GM18502 (cell line): ENCODE measurements at regions not wholly inside any gene's neighbourhood (a gene's known extent, or its start where the extent isn't known, plus 50 kb on each side); places are given as distances from the start of the nearest gene placed in this dataset.
A peak's percentile ranks its signal among the peaks of the same experiment; 100 is the strongest.
"Not testable (repeated sequence)": the region's sequence is repeated elsewhere in the genome, so short reads cannot be mapped to it uniquely, and the experiment has no call there.

Source experiments
- ATAC-seq: cut with Tn5 transposase; IDR thresholded peaks from one replicate; pipeline ENCODE4 v1.9.1; 2021; ENCODE audit warnings: mild to moderate bottlenecking; ENCODE audit not compliant: unreplicated experiment, poor library complexity

DNA sequence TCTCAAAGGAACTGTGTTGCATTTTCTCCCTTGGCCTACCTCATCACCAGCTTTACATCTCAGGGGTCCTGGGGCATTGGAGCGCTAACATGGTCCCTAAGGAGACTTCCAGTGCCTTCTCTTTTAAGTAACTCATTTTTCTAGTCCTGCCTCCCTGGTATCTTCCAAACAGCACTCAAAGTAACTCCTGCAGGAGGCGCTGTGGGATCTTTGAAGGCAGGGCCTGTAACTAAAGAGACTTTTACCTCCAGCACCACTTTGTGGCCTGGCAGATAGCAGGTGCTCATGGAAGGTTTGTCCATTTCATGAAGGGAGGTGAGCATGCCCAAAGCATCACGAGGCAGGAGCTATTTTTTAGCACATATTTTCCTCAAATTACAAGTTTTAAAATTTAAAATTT lies 411.0 kb upstream of the GYPC start:
- ATAC-seq, result peak; percentile 74

DNA sequence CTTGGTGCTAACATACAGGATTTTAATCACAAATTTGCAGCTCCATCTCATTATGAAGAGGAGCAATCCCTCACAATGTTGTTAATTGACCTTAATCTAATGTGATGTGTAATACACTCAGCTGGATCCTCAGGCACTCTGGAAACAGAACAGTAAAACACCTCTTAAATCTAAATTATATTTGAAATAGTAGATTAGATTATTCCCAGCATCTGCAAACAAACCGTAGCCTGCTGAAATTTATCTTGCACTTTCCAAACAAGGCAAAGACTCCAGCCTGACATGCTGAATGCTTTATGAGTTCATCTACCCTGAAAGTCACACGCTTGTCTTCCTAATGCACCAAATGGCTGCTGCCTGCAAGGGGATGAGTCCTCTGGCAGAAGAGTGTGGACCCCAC lies 402.3 kb upstream of the GYPC start:
- no peak for ATAC-seq

DNA sequence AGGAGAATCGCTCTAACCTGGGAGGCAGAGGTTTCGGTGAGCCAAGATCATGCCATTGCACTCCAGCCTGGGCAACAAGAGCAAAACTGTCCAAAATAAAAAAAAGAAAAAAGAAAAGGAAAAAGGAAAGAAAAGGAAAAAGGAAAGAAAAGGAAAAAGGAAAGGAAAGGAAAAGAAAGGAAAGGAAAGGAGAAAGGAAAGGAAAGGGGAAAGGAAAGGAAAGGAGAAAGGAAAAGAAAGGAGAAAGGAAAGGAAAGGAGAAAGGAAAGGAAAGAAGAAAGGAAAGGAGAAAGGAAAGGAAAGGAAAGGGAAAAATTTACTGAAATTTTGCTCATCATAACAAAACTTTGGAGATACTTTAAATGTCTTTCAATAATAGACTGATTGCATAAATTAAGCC lies 391.3 kb upstream of the GYPC start:
- no peak for ATAC-seq

DNA sequence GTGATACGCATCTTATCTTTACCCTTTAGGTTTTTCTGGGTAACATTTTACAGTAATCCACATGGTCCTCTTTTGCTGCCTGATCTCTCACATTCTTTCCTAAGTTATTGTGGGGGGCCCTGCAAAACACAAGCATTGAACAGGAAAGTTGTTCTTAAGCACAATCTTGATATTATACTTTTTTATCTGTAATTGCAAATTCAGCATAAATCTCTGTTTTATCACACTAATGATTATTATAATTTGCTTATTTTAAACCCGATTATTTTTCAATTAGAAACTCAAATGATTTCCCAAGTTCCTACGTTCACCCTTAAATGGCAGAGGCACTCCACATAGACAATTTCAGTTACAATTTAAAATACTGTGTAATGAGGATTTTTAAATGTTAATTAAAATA lies 386.0 kb upstream of the GYPC start:
- no peak for ATAC-seq

DNA sequence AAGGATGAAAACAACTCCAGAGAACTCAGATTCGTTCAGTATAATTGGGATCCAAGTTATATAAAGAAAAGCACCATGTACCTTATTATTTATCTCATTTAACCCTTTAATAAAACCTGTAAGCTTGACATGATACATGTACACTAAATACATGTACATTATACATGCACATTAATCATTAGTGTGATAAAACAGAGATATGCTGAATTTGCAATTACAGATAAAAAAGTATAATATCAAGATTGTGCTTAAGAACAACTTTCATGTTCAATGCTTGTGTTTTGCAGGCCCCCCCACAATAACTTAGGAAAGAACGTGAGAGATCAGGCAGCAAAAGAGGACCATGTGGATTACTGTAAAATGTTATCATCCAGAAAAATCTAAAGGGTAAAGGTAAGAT lies 385.4 kb upstream of the GYPC start:
- no peak for ATAC-seq

DNA sequence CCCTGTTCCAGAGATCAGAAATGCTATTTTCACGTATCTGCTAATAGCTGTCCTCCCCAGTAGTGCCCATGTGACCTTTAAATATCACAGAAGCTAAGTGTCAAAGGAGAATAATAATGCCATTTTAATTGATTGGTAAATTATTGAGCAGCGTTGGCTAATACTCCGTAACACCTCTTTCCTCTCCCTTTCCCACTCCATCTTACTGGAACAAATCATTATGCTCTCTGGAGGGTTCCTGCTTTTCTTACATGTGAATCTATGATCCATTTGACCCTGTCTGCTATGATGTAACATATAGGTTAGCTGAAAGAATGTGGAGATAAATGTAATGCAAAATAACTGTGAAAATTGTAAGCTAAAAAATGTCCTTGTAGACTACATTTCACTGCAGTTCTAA lies 383.6 kb upstream of the GYPC start:
- no peak for ATAC-seq

DNA sequence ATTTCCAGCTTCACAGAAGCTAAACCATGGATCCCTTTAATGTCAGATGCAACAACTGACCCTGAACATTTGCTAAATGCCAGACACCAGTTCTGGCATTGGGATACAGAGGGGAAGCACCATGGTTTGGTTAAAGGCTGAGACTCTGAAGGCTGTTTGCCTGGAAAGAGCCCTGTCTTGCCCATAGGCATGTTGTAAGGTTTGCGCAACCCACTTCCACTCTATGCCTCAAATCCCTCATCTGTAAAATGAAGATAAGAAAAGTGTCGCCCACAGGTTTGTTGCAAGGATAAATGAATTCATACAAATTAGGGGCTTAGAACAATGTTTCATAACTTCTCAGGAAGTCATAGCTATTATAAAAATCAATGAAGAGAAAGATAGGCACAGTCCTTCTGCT lies 380.9 kb upstream of the GYPC start:
- ATAC-seq, result no peak

DNA sequence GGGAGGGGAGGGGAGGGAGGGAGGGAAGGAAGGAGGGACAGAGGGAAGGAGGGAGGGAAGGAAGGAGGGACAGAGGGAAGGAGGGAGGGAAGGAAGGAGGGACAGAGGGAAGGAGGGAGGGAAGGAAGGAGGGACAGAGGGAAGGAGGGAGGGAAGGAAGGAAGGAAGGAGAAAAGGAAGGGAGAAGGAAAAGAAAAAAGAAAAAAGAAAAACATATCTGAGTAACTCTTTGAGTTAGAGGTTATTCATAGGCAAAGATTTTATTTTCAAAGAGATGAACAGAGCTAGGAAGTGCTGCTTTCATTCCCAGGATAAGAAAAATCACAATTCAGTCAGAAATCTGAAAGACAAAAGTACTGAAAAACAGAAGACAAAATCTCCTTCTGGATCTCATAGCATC lies 379.7 kb upstream of the GYPC start:
- not testable (repeated sequence) for ATAC-seq

DNA sequence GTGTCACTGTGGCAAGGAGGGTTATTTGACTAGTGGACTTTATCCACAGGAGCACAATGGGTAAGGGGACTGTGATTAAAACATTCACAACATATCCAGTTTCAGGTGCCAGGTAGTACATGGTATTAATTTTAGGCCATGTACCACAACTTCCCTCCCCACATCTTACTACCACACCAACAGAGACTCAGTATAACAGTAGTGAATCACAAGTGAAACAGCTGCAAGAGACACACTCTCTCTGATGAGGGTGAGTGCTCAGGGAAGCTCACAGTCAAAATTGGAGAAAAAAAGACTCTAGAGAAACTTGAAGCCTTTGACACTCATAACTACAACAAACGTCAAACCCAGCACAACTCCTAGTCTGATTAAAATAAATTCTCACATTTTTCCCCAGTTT lies 367.6 kb upstream of the GYPC start:
- no peak for ATAC-seq

DNA sequence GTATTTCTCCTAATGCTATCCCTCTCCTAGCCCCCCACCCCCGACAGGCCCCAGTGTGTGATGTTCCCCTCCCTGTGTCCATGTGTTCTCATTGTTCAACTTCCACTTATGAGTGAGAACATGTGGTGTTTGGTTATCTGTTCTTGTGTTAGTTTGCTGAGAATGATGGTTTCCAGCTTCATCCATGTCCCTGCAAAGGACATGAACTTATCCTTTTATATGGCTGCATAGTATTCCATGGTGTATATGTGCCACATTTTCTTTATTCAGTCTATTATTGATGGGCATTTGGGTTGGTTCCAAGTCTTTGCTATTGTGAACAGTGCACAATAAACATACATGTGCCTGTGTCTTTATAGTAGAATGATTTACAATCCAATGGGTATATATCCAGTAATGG lies 362.0 kb upstream of the GYPC start:
- ATAC-seq, result not testable (repeated sequence)

DNA sequence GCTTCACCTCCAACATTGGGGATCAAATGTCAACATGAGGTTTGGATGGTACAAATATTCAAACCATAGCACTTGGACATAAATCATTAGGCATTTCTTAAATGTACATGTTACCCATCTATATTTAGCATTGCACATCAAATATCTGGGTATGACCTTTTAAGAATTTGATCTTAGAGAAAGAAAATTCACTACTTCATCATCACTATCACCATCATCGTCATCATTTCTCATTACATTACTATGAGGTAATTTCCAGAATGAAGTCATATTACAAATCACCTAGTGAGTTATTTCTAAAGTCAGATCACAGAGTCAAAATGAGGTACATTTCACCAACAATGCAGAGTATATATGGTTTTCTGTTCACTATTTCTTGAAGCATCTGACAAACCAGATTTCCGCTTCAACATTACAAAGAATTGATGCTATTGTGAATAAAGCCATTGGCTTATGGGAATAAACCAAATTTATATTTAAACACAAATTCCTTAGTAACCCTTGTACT lies 356.4 kb upstream of the GYPC start:
- ATAC-seq, result no peak

DNA sequence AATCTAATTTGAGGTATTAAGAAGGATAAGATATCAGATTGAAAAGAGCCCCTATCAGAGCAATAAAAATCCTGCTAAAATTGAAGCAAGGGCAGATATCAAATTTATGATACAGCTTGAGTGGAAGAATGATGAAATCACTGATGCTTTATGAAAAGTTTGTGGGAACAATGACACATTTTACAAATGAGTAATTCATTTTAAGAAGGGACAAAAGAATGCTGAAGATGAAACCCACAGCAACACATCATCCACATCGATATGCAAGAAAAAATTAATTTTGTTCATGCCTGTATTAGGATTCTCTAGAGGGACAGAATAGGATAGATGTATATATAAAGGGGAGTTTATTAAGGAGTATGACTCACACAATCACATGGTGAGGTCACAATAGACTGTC lies 355.6 kb upstream of the GYPC start:
- no peak for ATAC-seq

DNA sequence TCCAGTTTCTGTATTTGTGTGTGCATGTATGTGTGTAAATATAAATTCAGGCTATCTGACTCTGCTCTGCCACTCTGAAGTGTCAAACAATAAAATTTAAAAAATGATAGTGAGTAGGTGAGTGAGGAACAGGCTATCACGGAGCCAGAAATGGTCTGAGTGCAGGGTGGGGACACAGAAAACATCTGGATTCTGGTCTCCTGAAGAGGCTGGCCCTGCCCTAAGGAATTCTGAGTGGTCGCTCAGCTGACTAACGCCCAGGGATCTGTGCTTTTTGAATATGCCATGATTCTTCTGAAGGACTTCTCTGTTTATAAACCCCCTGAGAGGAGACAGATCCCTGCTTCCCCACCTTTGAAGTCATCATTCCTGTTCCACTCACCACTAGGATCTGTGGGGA lies 353.9 kb upstream of the GYPC start:
- no peak for ATAC-seq

DNA sequence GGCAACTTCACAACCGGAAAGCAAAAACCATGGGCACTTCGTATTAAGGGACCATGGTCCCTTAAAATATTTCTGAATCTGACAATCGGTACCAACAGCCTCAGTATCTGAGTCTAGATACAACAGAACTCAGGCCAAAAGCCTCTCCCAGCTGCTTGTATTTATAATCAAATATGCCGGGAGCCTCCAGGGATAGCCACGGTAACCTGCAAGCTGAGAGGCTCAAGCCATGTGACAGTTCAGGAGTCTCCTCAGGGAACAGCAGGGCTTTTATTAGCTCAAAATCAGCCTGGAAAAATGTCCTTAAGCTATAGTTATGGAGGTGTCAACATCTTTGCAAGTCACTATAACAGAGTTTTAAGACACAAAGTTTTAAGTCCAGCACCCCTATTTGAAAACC lies 352.8 kb upstream of the GYPC start:
- ATAC-seq, result no peak

DNA sequence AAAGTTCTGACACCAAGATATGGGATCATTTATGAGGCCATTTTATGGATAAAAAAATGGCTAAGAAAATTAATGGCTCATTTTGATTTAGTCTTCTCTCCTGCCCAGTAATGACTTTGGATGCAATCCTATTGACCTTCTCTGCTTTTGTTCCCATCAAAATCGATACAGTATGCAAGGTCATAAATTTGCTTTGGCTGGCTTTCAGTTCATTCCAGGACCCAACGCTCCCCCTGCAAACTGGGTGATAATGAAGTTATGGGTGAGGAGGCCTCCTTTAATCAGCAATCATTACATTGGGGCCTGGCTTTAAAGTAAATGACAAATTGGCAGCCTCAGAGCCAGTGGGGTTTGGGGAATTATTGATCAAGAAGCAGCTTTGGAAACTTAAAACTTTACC lies 351.8 kb upstream of the GYPC start:
- ATAC-seq, result no peak

DNA sequence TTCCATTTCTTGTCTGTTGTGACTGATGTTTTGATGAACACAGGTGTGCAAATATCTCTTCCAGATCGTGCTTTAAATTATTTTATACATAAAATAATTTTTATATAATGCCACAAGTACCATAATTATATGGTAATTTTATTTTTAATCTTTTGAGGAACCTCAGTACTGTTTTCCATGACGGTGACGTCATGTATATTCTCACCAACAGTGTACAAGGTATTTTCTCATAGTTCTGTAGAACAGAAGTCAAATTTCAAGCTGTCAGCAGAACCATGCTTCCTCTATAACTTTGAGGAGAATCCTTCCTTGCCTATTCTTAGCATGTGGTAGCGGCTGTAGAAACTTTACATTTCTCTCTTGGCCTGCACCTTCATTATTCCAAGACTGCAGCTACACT lies 349.4 kb upstream of the GYPC start:
- ATAC-seq, result no peak

DNA sequence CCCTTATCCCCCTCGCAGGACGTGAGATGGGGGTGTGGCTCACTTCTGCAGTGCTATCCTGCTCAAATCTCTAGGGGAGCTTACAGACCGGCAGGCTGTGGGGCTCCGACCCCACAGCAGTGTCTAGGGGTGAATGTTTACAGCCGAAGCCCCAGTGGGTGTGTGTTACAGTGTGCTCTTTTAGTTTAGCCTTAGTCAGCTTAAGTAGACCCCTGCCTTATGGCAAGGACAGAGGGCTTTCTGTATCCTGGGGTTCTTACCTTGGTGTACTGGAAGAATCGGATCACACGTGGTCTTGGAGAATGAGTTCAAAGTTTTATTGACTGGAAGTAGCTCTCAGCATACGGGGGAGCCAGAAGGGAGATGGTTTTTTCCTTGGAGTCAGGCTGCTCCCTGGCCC lies 348.2 kb upstream of the GYPC start:
- no peak for ATAC-seq

DNA sequence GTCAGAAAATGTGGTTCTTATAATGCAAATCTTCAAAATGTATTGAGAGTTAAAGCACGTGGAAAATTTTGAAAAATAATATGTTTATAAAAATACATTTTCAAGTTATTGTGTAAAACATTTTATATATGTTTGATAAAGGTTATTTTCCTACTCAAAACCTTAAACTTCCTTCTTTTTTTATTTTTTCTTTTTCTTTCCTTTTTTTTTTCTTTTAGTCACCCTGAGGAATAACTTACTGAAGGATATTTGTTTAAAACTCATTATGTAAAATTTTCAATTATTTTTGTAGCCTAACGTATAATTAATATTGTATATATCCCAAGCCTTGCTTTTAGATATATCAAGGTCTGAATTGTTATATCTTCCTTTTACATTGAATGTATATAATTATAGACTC lies 346.8 kb upstream of the GYPC start:
- ATAC-seq, result no peak

DNA sequence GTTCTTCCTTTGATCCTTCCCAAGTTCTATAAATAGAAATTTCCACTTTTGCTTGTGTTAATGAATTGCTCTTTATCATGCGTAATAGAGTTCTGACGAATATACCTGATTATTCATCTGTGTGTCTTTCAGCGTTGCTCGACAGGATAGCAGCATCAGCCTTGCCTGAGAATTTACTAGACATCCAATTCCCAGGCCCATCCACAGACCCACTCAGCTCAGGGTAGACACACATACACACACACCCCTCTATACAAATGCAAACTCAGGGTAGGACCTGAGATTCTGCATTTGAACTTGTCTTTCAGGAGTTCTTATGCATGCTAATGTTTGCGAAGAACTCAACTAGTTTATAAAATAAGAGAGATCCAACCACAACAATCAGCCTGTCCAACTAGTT lies 343.4 kb upstream of the GYPC start:
- ATAC-seq, result no peak

DNA sequence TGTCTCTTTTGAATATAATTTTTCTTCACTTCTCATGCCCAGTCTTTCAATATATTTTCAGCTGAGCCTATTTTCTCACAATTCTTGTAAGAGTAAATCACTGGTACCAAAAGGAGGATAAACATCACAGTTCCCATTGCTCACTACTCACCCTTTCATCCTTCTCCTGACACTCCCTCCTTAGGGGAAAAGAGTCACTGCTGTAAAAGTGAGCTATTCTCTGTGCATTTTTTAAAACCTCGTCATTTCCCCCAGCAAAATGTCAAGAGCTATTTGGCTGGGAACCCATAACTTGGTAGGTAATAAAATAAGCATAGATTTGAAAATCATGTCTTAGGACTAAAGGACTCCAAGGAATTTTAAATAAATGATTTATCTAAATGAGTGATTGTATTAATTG lies 340.1 kb upstream of the GYPC start:
- ATAC-seq, result no peak

DNA sequence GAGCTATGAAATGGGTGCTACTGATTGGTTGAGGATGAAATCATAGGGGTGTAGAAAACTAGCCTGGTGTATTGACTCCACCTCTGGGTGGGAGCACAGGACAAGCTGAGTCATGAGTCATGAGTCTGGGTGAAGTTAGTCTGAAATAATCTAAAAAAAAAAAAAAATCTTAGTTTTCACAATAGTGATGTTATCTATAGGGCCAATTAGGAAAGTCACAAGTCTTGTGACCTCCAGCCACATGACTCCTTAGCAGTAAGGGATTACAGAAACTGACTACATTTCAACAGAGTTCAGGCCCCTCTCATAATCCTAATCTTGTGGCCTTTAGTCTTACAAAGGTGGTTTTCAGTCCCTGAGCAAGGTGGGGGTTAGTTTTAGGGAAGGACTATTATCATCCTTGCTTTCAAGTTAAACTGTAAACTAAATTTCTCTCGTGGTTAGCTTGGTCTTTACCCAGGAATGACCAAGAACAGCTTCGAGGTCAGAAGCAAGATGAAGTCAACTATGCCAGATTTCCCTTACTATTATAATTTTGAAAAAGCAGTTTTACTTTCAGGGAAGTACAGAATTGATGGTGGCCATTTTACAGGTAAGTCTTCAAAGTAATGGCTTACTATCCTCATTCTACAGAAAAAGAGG lies 338.0 kb upstream of the GYPC start:
- ATAC-seq, result no peak

DNA sequence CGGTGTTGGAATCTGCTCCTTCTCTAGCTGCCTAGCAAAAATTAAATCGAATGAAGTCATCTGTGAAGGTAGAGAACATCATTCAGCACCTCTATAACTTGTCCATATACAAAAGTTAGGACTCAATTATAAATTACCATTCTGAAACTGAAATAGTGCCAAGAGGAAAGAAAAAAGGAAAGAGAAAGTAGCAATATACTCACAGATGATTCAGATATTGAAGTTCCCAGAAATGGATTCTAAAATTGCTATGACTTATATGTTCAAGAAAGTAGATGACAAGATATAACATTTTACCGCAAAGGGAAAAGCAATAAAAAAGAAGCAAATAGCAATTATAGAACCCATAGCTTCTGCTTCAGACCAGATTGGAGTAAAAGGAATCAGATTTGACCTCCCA lies 333.6 kb upstream of the GYPC start:
- no peak for ATAC-seq

DNA sequence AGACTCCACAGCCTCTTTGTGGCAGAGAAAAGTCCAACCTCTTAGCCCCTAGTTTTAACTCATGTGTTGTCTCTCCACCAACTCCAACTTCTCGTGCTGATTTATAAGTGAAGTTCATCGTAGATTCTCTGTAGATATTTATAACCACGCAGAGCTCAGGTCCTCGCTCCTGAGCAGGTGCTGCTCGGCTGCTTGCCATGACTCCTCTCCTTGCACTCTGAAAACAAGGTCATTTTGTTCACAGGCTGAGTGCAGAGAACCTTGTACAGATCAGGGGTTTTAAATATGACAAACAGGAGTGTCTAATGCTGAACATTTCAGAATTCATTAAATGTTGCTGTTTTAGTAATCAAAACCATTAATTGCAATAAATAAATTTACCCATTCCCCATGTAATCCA lies 330.8 kb upstream of the GYPC start:
- ATAC-seq, result no peak
